D341Med (cell line): ENCODE measurements at regions not wholly inside any gene's neighbourhood (a gene's known extent, or its start where the extent isn't known, plus 50 kb on each side); places are given as distances from the start of the nearest gene placed in this dataset.
"Not testable (repeated sequence)": the region's sequence is repeated elsewhere in the genome, so short reads cannot be mapped to it uniquely, and the experiment has no call there.

Experiments used
- DNase-seq: peaks from one replicate; pipeline ENCODE4 v3.0.0; 2012; ENCODE audit warnings: low spot score

- DNase-seq = no peak
These were observed 108.8 kb upstream of the JARID2 start for GRCh38 chr6:15137086-15137485.

GRCh38 chr6:15143086-15143485 is 102.8 kb upstream of the JARID2 start:
- no peak for DNase-seq

GRCh38 chr6:15143540-15143939 is 102.3 kb upstream of the JARID2 start:
- no peak for DNase-seq

GRCh38 chr6:15145821-15146220 is 100.0 kb upstream of the JARID2 start:
- DNase-seq = no peak

GRCh38 chr6:15147827-15148226 is 98.0 kb upstream of the JARID2 start:
- DNase-seq = peak; percentile 56

GRCh38 chr6:15148356-15148946 is 97.4 kb upstream of the JARID2 start:
- peak; percentile 90 for DNase-seq

GRCh38 chr6:15150207-15150606 is 95.7 kb upstream of the JARID2 start:
- no peak for DNase-seq

- DNase-seq = no peak
These were observed 93.2 kb upstream of the JARID2 start for GRCh38 chr6:15152700-15153099.

GRCh38 chr6:15153191-15153590 is 92.7 kb upstream of the JARID2 start:
- no peak for DNase-seq

GRCh38 chr6:15157479-15157878 is 88.4 kb upstream of the JARID2 start:
- DNase-seq = no peak

GRCh38 chr6:15158821-15159619 is 86.8 kb upstream of the JARID2 start:
- no peak for DNase-seq

- DNase-seq = no peak
These were observed 85.1 kb upstream of the JARID2 start for GRCh38 chr6:15160812-15161211.

GRCh38 chr6:15164855-15165254 is 81.0 kb upstream of the JARID2 start:
- DNase-seq = not testable (repeated sequence)

- DNase-seq = no peak
These were observed 79.7 kb upstream of the JARID2 start for GRCh38 chr6:15166121-15166520.

- no peak for DNase-seq
These were observed 75.7 kb upstream of the JARID2 start for GRCh38 chr6:15170126-15170525.

GRCh38 chr6:15171026-15171425 is 74.8 kb upstream of the JARID2 start:
- no peak for DNase-seq

GRCh38 chr6:15176816-15177370 is 69.0 kb upstream of the JARID2 start:
- no peak for DNase-seq

- DNase-seq = no peak
These were observed 61.9 kb upstream of the JARID2 start for GRCh38 chr6:15183979-15184378.

GRCh38 chr6:15184441-15184861 is 61.4 kb upstream of the JARID2 start:
- no peak for DNase-seq

GRCh38 chr6:15185111-15185510 is 60.8 kb upstream of the JARID2 start:
- not testable (repeated sequence) for DNase-seq

GRCh38 chr6:15193451-15193850 is 52.4 kb upstream of the JARID2 start:
- DNase-seq = not testable (repeated sequence)

GRCh38 chr6:15194453-15194852 is 51.4 kb upstream of the JARID2 start:
- DNase-seq = no peak
